ENCODE measurements at regions not wholly inside any gene's neighbourhood (a gene's known extent, or its start where the extent isn't known, plus 50 kb on each side); places are given as distances from the start of the nearest gene placed in this dataset.

GRCh38 chr14:27409944-27410343 is 812.1 kb upstream of the NOVA1 start:
- Histone ChIP-seq H3K9ac (ENCODE audit: low read length) (no peak overlapping the region), H3K79me2 (ENCODE audit: control insufficient read depth, insufficient read depth, low read length) (no peaks in the 10 kb centered on the region), H3K4me1 (ENCODE audit: control insufficient read depth in 2 of 2, insufficient read depth in 2 of 2, low read length in 2 of 2) (no peaks in the 10 kb centered on the region), H3K27me3 (replicated peaks in 1 of 4; ENCODE audit: control extremely low read depth in 1 of 4, control insufficient read depth in 3 of 4, insufficient read depth in 4 of 4, low read length in 3 of 4) (no peaks in the 10 kb centered on the region), H2AFZ (ENCODE audit: insufficient read depth, low read depth, low read length, poor library complexity, severe bottlenecking) (no peak overlapping the region), H3K4me2 (replicated peaks; ENCODE audit: low read depth, low read length, poor library complexity, severe bottlenecking) (no peak overlapping the region), H3K9me3 (ENCODE audit: control extremely low read depth in 1 of 3, control insufficient read depth in 2 of 3, insufficient read depth in 1 of 3, low read length in 2 of 3) (no peaks in the 10 kb centered on the region), H3K36me3 (replicated peaks in 1 of 2; ENCODE audit: control extremely low read depth in 1 of 2, control insufficient read depth in 1 of 2, extremely low read depth in 1 of 2, insufficient read depth in 2 of 2, low read length in 1 of 2) (no peaks in the 10 kb centered on the region), H4K20me1 (ENCODE audit: control insufficient read depth, insufficient read depth, low read length, poor library complexity, severe bottlenecking) (no peaks in the 10 kb centered on the region), H3K4me3 (ENCODE audit: control extremely low read depth in 1 of 5, extremely low read depth in 1 of 5, insufficient read depth in 1 of 5, low read depth in 2 of 5, low read length in 4 of 5) (no peak overlapping the region), H3K27ac (ENCODE audit: low read length in 2 of 2) (no peak overlapping the region)
- no peak for DNase-seq
- ATAC-seq (ENCODE audit: low read depth): no peak
- intact Hi-C loops (cut with micrococcal nuclease): no loop called here
- ChIA-PET POLR2A (no interaction called here), CTCF (no interaction called here)
- Mint-ChIP-seq H3K27me3 (no peaks in the 10 kb centered on the region), H3K4me1 (no peaks in the 10 kb centered on the region), H3K27ac (no peak overlapping the region), H3K9me3 (ENCODE audit: insufficient read depth) (peaks cover 4% of the 10 kb centered on the region), H3K4me3 (no peak overlapping the region)
- WGBS (ENCODE audit: insufficient coverage): no CpG with 5 or more reads among the region's 2 CpGs
- TF ChIP-seq CTCF (IDR thresholded peaks at IDR 0.05) (no peak), EZH2 (IDR thresholded peaks at IDR 0.05; ENCODE audit: borderline replicate concordance, insufficient read depth, low read depth, low read length, poor library complexity, severe bottlenecking) (no peak)

GRCh38 chr14:27410981-27411380 is 813.1 kb upstream of the NOVA1 start:
- Mint-ChIP-seq H3K4me3 (no peak overlapping the region), H3K9me3 (ENCODE audit: insufficient read depth) (peaks cover 4% of the 10 kb centered on the region), H3K27me3 (no peaks in the 10 kb centered on the region), H3K27ac (no peak overlapping the region), H3K4me1 (no peaks in the 10 kb centered on the region)
- H3K9ac ChIP-seq (ENCODE audit: low read length): no peak overlapping the region
- H3K4me3 ChIP-seq (ENCODE audit: control extremely low read depth in 1 of 5, extremely low read depth in 1 of 5, insufficient read depth in 1 of 5, low read depth in 2 of 5, low read length in 4 of 5): no peak overlapping the region
- ChIA-PET POLR2A (no interaction called here), CTCF (no interaction called here)
- no peaks in the 10 kb centered on the region for H3K79me2 ChIP-seq (ENCODE audit: control insufficient read depth, insufficient read depth, low read length)
- no CpG with 5 or more reads among the region's 1 CpG for WGBS (ENCODE audit: insufficient coverage)
- DNase-seq: no peak
- no peaks in the 10 kb centered on the region for H3K9me3 ChIP-seq (ENCODE audit: control extremely low read depth in 1 of 3, control insufficient read depth in 2 of 3, insufficient read depth in 1 of 3, low read length in 2 of 3)
- no peaks in the 10 kb centered on the region for H4K20me1 ChIP-seq (ENCODE audit: control insufficient read depth, insufficient read depth, low read length, poor library complexity, severe bottlenecking)
- TF ChIP-seq EZH2 (IDR thresholded peaks at IDR 0.05; ENCODE audit: borderline replicate concordance, insufficient read depth, low read depth, low read length, poor library complexity, severe bottlenecking) (no peak), CTCF (IDR thresholded peaks at IDR 0.05) (no peak)
- no peak overlapping the region for H3K27ac ChIP-seq (ENCODE audit: low read length in 2 of 2)
- H3K4me2 ChIP-seq (replicated peaks; ENCODE audit: low read depth, low read length, poor library complexity, severe bottlenecking): no peak overlapping the region
- H3K27me3 ChIP-seq (replicated peaks in 1 of 4; ENCODE audit: control extremely low read depth in 1 of 4, control insufficient read depth in 3 of 4, insufficient read depth in 4 of 4, low read length in 3 of 4): no peaks in the 10 kb centered on the region
- H2AFZ ChIP-seq (ENCODE audit: insufficient read depth, low read depth, low read length, poor library complexity, severe bottlenecking): no peak overlapping the region
- ATAC-seq (ENCODE audit: low read depth): no peak
- intact Hi-C loops (cut with micrococcal nuclease): no loop called here
- no peaks in the 10 kb centered on the region for H3K36me3 ChIP-seq (replicated peaks in 1 of 2; ENCODE audit: control extremely low read depth in 1 of 2, control insufficient read depth in 1 of 2, extremely low read depth in 1 of 2, insufficient read depth in 2 of 2, low read length in 1 of 2)
- H3K4me1 ChIP-seq (ENCODE audit: control insufficient read depth in 2 of 2, insufficient read depth in 2 of 2, low read length in 2 of 2): no peaks in the 10 kb centered on the region
